ENCODE measurements at regions not wholly inside any gene's neighbourhood (a gene's known extent, or its start where the extent isn't known, plus 50 kb on each side); places are given as distances from the start of the nearest gene placed in this dataset.
A peak's percentile ranks its signal among the peaks of the same experiment; 100 is the strongest.
"Not testable (repeated sequence)": the region's sequence is repeated elsewhere in the genome, so short reads cannot be mapped to it uniquely, and the experiment has no call there.

- no peak overlapping the region for H3K4me3 ChIP-seq (ENCODE audit: low read depth in 1 of 3, low read length in 3 of 3)
- no peaks in the 10 kb centered on the region for H3K4me1 ChIP-seq (ENCODE audit: control insufficient read depth in 4 of 4, insufficient read depth in 4 of 4, low read length in 3 of 4)
- no peaks in the 10 kb centered on the region for H3K36me3 ChIP-seq (ENCODE audit: control insufficient read depth in 4 of 4, insufficient read depth in 3 of 4, low read depth in 1 of 4, low read length in 3 of 4)
- H3K27me3 ChIP-seq (ENCODE audit: control insufficient read depth in 4 of 4, insufficient read depth in 4 of 4, low read length in 3 of 4), result peaks cover 0 to 2% (median 0%) of the 10 kb centered on the region in 4 donors
- no peak overlapping the region for H3K27ac ChIP-seq (ENCODE audit: low read depth in 1 of 2, low read length in 2 of 2)
- WGBS, result 10% methylated on average over 3 of the region's 3 CpGs
- no peaks in the 10 kb centered on the region for H3K9me3 ChIP-seq (ENCODE audit: control insufficient read depth in 4 of 4, low read length in 3 of 4)
- DNase-seq (ENCODE audit: low spot score), result no peak
- H3K9ac ChIP-seq (ENCODE audit: low read depth in 1 of 2, low read length in 2 of 2), result no peak overlapping the region
- TF ChIP-seq CTCF (IDR thresholded peaks at IDR 0.05; ENCODE audit: low read depth, low read length, missing input control) (peak; percentile 42), ATF3 (IDR thresholded peaks at IDR 0.05) (no peak), JUND (IDR thresholded peaks at IDR 0.05) (no peak), RAD21 (IDR thresholded peaks at IDR 0.05) (peak; percentile 73 to 78), RXRA (IDR thresholded peaks at IDR 0.05) (no peak), HNF4G (IDR thresholded peaks at IDR 0.05) (no peak), HNF4A (conservative IDR thresholded peaks at IDR 0.05) (no peak), ZBTB33 (IDR thresholded peaks at IDR 0.05) (no peak), TAF1 (conservative IDR thresholded peaks at IDR 0.05) (no peak), YY1 (IDR thresholded peaks at IDR 0.05) (no peak), FOXA1 (IDR thresholded peaks at IDR 0.05) (no peak)
- TF ChIP-seq, protein P1, sequence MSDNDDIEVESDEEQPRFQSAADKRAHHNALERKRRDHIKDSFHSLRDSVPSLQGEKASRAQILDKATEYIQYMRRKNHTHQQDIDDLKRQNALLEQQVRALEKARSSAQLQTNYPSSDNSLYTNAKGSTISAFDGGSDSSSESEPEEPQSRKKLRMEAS (IDR thresholded peaks at IDR 0.05), result no peak
Observed at GRCh38 chrX:95764972-95765451, 919.6 kb upstream of the DIAPH2 start.

- H3K9ac ChIP-seq (ENCODE audit: low read depth in 1 of 2, low read length in 2 of 2); H3K9me3 ChIP-seq (ENCODE audit: control insufficient read depth in 4 of 4, low read length in 3 of 4); H3K27me3 ChIP-seq (ENCODE audit: control insufficient read depth in 4 of 4, insufficient read depth in 4 of 4, low read length in 3 of 4); DNase-seq (ENCODE audit: low spot score); H3K4me3 ChIP-seq (ENCODE audit: low read depth in 1 of 3, low read length in 3 of 3); H3K27ac ChIP-seq (ENCODE audit: low read depth in 1 of 2, low read length in 2 of 2); H3K4me1 ChIP-seq (ENCODE audit: control insufficient read depth in 4 of 4, insufficient read depth in 4 of 4, low read length in 3 of 4); H3K36me3 ChIP-seq (ENCODE audit: control insufficient read depth in 4 of 4, insufficient read depth in 3 of 4, low read depth in 1 of 4, low read length in 3 of 4): not testable (repeated sequence)
- WGBS, result 90% methylated on average over 6 of the region's 6 CpGs
Observed at GRCh38 chrX:95771198-95771597, 913.4 kb upstream of the DIAPH2 start.

DNA sequence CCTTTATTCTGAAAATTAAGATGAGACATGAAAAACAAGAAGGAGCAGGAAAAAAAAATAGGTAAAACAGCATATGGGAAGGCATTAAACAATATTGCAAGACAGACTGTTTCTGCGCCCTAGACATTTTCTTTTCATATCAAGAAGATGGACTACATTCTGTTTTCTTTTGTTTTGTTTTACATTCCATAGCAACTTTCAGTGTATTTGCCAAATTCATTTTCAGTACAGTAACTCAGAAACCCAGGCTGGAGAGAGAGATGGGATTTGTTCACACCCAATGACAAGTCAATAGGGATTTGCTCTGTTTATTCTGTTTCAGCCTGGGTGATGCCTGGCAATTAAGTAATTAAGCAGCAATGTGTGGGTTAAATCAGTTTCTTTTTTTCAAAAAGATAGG, 892.8 kb upstream of the DIAPH2 start:
- Histone ChIP-seq H3K27ac (ENCODE audit: low read depth in 1 of 2, low read length in 2 of 2) (no peak overlapping the region), H3K4me3 (ENCODE audit: low read depth in 1 of 3, low read length in 3 of 3) (no peak overlapping the region), H3K36me3 (ENCODE audit: control insufficient read depth in 4 of 4, insufficient read depth in 3 of 4, low read depth in 1 of 4, low read length in 3 of 4) (no peaks in the 10 kb centered on the region), H3K27me3 (ENCODE audit: control insufficient read depth in 4 of 4, insufficient read depth in 4 of 4, low read length in 3 of 4) (no peaks in the 10 kb centered on the region), H3K4me1 (ENCODE audit: control insufficient read depth in 4 of 4, insufficient read depth in 4 of 4, low read length in 3 of 4) (no peaks in the 10 kb centered on the region), H3K9me3 (ENCODE audit: control insufficient read depth in 4 of 4, low read length in 3 of 4) (no peaks in the 10 kb centered on the region), H3K9ac (ENCODE audit: low read depth in 1 of 2, low read length in 2 of 2) (no peak overlapping the region)
- TF ChIP-seq JUND (IDR thresholded peaks at IDR 0.05), result no peak
- no peak for TF ChIP-seq ATF3 (IDR thresholded peaks at IDR 0.05)
- no peak for TF ChIP-seq REST (IDR thresholded peaks at IDR 0.05)
- no peak for TF ChIP-seq CTCF (IDR thresholded peaks at IDR 0.05; ENCODE audit: low read depth, low read length, missing input control)
- TF ChIP-seq, protein P1 (IDR thresholded peaks at IDR 0.05), result no peak
- 91% methylated on average over 1 of the region's 1 CpG for WGBS
- no peak for DNase-seq (ENCODE audit: low spot score)
